Activated T-cell treated with anti-CD3 and anti-CD28 coated beads for 24 hours (primary cell): ENCODE measurements at regions not wholly inside any gene's neighbourhood (a gene's known extent, or its start where the extent isn't known, plus 50 kb on each side); places are given as distances from the start of the nearest gene placed in this dataset.

Source experiments
- DNase-seq: peaks from one replicate; pipeline ENCODE4 v3.0.0-alpha.2; 2020; ENCODE audit warnings: low read depth

GRCh38 chr13:29903543-29903942 lies 53.1 kb upstream of the UBL3 start:
- no peak for DNase-seq

- DNase-seq, result no peak
These were observed 52.4 kb upstream of the UBL3 start for GRCh38 chr13:29902632-29903305.

- DNase-seq, result peak; percentile 15
These were observed 51.6 kb upstream of the UBL3 start for GRCh38 chr13:29901710-29902631.
